Astrocyte (in vitro differentiated cells and primary cell): ENCODE measurements at regions not wholly inside any gene's neighbourhood (a gene's known extent, or its start where the extent isn't known, plus 50 kb on each side); places are given as distances from the start of the nearest gene placed in this dataset.

Experiments used
- EZH2 ChIP-seq: IDR thresholded peaks from 2 replicates; pipeline ENCODE4 v1.6.1; 2012; ENCODE audit warnings: mild to moderate bottlenecking, low read length, inconsistent platforms; ENCODE audit not compliant: insufficient read depth
- TF ChIP-seq, protein P1 (sequence below): IDR thresholded peaks from 2 replicates; pipeline ENCODE4 v1.5.1; 2011; ENCODE audit warnings: low read depth, mild to moderate bottlenecking, inconsistent platforms, low read length, moderate library complexity; ENCODE audit not compliant: insufficient read depth

- TF ChIP-seq, protein P1, sequence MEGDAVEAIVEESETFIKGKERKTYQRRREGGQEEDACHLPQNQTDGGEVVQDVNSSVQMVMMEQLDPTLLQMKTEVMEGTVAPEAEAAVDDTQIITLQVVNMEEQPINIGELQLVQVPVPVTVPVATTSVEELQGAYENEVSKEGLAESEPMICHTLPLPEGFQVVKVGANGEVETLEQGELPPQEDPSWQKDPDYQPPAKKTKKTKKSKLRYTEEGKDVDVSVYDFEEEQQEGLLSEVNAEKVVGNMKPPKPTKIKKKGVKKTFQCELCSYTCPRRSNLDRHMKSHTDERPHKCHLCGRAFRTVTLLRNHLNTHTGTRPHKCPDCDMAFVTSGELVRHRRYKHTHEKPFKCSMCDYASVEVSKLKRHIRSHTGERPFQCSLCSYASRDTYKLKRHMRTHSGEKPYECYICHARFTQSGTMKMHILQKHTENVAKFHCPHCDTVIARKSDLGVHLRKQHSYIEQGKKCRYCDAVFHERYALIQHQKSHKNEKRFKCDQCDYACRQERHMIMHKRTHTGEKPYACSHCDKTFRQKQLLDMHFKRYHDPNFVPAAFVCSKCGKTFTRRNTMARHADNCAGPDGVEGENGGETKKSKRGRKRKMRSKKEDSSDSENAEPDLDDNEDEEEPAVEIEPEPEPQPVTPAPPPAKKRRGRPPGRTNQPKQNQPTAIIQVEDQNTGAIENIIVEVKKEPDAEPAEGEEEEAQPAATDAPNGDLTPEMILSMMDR: no peak
- TF ChIP-seq EZH2: no peak
Measured at GRCh38 chrX:6961286-6962005, 186.1 kb upstream of the STS start.
